ENCODE measurements at regions not wholly inside any gene's neighbourhood (a gene's known extent, or its start where the extent isn't known, plus 50 kb on each side); places are given as distances from the start of the nearest gene placed in this dataset.

DNA sequence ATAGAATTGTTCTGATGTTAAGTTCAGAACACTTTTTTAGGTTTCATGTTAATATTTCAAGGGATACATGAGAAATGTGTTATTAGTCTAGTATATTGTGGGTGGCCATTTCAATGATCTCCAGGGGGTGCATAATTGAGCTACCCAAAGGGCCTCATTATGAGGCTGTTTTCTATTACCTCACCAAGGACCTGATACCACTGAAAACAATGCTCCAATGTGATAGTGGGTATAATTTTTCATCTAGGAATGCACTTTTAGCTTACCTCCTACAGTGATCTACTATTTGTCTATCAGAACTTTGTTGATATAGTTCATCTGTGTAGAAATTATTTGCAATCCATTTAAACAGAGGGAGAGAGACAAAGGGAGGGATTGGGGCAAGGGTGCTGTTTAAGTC lies 106.8 kb upstream of the HS3ST5 start:
- DNase-seq (ENCODE audit: low read depth in 2 of 2): no peak

- no peak for DNase-seq (ENCODE audit: low read depth in 2 of 2)
Measured at GRCh38 chr6:114446342-114446741, 103.5 kb upstream of the HS3ST5 start.

DNA sequence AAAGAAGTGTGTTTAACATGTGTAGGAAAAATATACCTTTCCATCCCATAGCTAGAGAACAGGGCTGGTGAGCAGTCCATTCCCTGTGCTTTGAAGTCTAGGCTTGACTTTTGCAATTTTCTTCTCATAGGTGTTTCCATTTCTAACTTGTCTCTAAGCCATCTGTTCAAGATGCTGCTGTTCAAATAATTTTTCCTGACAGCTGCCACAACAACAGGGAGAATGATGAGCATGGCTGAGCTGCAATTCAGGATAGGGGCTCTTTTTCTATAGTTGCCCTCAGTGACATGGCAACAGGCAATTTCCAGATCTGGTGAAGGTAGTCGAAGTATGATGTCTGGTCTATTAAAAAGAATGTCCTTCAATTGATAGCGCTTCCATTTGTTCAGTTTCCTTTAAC lies 103.0 kb upstream of the HS3ST5 start:
- no peak for DNase-seq (ENCODE audit: low read depth in 2 of 2)

- no peak for DNase-seq (ENCODE audit: low read depth in 2 of 2)
Measured at GRCh38 chr6:114439411-114439810, 96.6 kb upstream of the HS3ST5 start.

DNA sequence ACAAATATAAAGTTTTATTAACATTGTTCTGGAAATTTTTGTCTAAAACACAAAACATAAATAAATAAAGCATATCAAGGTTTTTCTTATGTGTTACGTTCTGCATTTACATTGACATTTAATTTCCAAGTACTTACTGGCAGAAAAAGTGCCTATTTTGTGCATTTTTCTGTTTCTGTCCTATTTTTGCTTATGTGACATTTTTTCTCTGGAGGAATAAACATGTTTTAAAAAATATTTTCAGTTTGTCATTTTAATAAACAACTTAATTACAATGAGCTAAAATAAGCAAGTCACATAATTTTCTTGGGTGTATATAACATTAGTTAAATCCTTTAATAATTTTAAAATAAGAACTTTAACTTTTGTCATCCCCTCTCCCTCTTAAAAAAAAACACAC lies 94.4 kb upstream of the HS3ST5 start:
- no peak for DNase-seq (ENCODE audit: low read depth in 2 of 2)

DNA sequence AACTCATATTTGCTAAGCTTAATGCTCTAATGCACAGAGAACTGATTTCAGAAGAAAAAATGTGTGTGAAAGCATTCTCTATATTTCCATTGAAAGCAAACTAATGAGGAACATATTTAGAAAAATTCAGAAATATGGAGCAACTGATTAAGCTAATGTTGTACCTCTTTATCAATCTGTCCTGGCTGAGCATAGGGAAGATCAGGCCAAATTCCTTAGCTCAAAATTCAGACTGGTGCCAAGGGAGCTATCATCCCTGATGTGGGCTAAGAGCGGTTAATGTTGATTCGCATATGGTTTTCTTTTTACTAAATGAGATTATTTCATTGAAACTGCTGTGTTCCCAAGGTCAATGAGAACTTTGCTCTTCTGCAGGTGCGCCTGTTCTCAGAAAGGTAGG lies 93.9 kb upstream of the HS3ST5 start:
- DNase-seq (ENCODE audit: low read depth in 2 of 2): no peak

DNA sequence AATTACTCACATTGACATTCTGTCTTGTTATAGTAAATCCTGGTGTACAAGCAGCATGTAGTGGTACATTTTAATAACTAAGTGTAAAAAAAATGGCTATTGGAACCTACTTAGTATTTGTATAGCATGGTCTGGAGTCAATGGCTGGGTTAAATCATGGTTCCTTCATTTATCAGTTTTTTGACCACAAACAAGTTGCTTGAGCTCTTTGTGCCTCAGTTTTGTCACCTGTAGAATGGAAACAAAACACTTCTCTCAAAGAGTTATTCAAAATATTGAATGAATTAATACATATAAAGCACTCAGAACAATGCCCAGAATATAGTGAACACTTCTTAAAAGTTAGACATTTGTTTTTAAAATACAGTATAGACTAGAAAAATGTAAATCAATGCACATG lies 93.2 kb upstream of the HS3ST5 start:
- DNase-seq (ENCODE audit: low read depth in 2 of 2): no peak

DNA sequence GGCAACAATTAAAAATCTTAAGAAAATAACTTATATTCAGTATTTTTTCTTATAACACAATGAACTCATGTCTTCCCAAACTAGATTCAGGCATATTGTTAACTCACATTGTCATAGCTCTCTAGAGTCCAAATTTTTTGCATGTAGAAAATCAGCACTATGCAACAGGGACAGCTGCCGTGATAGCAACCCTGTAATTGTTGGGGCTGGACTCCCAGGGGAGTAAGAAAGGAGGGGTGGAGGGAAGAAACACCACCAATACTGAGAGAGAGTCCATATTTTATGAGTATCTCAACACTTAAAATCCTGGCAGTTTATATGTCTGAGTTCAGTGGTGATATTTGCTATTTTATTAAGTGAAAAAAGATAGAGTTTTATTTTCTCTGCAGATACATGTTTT lies 89.6 kb upstream of the HS3ST5 start:
- no peak for DNase-seq (ENCODE audit: low read depth in 2 of 2)

GRCh38 chr6:114431641-114432040 lies 88.8 kb upstream of the HS3ST5 start:
- no peak for DNase-seq (ENCODE audit: low read depth in 2 of 2)

GRCh38 chr6:114430534-114431124 lies 87.8 kb upstream of the HS3ST5 start:
- DNase-seq (ENCODE audit: low read depth in 2 of 2): no peak

DNA sequence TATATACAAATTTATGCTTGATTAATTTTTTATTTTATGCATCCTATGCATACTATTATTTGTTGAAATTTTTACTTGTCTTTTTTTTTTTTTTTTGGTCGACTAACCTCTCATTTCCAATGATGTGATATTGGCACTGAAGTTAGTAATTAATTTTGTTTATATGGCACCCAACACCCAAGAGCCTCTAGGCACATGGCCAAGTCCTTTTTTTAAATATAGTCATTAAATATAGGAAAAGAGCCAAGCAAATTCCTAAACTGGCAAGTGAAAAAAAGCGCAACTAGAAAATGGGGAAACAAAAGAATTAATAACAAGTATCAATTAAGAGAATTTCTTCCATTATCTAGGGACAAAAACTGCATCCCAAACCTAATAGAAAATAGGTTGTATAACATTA lies 85.5 kb upstream of the HS3ST5 start:
- DNase-seq (ENCODE audit: low read depth in 2 of 2): no peak

DNA sequence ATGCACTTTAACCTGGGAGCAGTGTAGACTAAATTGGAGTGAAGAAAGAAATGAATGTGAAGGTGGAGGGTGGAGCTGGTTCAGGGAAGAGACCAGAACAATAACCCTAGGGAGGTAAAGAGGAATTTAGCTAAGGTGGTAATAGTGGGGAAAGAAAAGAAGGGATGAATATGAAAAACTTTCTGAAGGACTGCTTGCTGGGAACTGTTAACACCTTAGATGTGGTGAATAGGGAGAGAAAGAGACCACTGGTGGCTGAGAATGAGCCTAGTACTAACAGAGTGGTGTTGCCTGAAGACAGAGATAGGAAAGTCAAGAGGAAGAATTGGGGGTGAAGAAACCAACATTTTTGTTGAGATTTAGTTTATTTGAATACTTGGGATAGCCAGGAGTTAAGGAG lies 78.4 kb upstream of the HS3ST5 start:
- DNase-seq (ENCODE audit: low read depth in 2 of 2): no peak

- DNase-seq (ENCODE audit: low read depth in 2 of 2): no peak
Measured at GRCh38 chr6:114419175-114419574, 76.4 kb upstream of the HS3ST5 start.

DNA sequence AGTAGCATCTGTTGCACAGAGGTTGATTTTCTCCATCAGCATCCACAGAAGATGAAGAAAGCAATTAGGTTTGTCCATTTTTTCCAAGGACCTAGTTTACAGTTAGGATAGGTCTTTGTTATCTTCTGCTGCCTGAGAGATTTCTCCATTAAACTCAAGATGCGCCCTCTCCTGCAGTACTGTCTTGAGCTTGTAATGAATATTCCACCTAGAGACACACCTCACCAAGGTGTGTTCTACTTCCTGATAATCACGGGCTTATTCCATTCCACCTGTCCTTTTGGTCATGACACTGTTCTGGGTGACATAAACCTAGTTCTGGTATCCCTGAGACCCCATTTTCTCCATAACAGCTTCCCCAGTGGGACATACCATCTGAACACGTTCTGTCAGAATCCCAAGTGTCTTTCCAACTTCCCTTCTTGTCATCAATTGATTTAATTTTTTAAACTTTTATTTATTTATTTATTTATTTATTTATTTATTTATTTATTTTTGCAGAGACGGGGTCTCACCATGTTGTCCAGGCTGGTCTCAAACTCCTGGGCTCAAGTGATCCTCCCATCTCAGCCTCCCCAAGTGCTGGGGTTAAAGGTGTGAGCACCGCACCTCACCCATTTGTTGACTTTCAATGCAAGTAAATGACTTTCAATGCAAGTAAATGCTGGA lies 75.6 kb upstream of the HS3ST5 start:
- DNase-seq (ENCODE audit: low read depth in 2 of 2): no peak

GRCh38 chr6:114407426-114408035 lies 64.7 kb upstream of the HS3ST5 start:
- DNase-seq (ENCODE audit: low read depth in 2 of 2): no peak

DNA sequence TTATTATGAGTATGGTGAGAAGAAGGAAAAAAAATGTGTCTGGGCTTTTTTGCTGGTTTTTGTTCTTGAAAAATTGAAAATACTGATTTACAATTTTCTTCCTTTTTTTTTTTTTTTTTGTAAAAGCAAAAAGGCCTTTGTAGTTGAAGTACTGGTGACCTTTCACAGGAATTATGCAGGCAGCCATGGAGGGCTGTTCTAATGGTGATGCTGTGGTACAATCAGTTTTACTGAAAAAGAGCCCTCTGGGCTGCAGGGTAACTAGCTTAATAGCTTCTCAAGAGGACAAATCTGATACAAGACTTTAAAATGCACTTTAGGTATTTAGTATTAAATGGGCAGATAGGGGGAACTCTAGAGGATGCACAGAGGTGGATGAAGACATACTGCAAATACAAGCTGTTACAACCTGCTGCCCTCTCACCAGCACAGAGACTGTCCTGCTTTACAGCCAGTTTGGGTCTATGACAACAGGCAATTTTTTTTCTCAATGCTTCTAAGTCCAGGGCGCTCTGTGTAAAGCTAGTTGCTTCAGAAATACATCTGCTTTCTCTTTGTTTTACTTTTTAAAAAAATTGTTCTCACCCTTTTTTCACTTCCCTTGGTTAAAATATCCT lies 61.6 kb upstream of the HS3ST5 start:
- DNase-seq (ENCODE audit: low read depth in 2 of 2): no peak

DNA sequence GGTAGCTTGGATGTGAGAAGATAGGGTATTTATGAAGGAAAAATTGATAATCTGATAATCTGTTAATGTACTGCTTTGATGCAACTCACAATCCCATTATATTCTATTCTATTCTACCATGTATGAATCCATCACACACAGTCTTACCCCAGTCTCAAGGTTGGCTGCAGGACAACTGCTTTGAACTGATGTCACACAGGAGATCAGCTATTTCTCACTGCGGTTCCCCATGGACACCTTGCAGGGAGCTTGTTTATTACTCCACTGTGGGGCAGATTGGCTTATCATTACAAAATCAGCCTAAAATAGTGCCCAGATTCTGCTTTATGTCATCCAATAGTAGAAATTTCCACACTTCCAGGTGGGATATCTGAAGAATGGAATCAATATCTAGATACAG lies 61.0 kb upstream of the HS3ST5 start:
- no peak for DNase-seq (ENCODE audit: low read depth in 2 of 2)

DNA sequence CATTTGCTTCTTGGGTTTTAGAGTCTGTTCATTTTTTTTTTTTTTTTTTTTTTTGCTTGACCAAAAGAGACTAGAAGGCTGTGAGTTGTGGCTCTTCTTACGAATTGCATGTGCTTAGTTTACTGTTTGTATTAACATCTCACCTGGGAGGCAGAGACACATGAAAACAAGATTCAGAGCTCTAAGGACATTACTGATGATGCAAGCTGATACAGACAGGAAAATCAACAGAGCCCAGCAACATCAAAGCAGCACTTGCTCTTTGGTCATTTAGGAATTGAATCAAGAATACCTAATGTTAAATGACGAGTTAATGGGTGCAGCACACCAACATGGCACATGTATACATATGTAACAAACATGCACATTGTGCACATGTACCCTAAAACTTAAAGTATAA lies 55.7 kb upstream of the HS3ST5 start:
- no peak for DNase-seq (ENCODE audit: low read depth in 2 of 2)
